Pancreas (tissue), 10 donors: ENCODE measurements at regions not wholly inside any gene's neighbourhood (a gene's known extent, or its start where the extent isn't known, plus 50 kb on each side); places are given as distances from the start of the nearest gene placed in this dataset.

Source experiments
- ATAC-seq, 4 donors: fragments of 200-7000 bp; cut with Tn5 transposase; one replicate each; pipeline versions ENCODE4 v1.8.0 to v1.9.1; 2020; ENCODE audit warnings: mild to moderate bottlenecking in 4 of 4, moderate library complexity in 4 of 4
- DNase-seq, 6 donors: peaks; one replicate each; pipeline ENCODE4 v3.0.0-alpha.2; 2020
- FAIRE-seq: peaks from 2 replicates; lab custom pipeline; 2012; peaks lifted over from hg19 to GRCh38; lab: Jason Lieb, UNC
- H3K27ac ChIP-seq, 4 donors: fragments of 200-600 bp; sonication (generic); 1 replicate in 3 of 4; 2 replicates in 1 of 4; pipeline versions ENCODE4 v1.5.0 to v1.8.0; 2020
- H3K27me3 ChIP-seq, 4 donors: fragments of 200-600 bp; one replicate each; pipeline ENCODE4 v1.8.0; 2021
- H3K36me3 ChIP-seq, 3 donors: fragments of 200-600 bp; sonication (generic) in 1 of 3; one replicate each; pipeline versions ENCODE4 v1.5.0 to v1.8.0; 2020 to 2021
- H3K4me1 ChIP-seq, 3 donors: fragments of 200-600 bp; one replicate each; pipeline ENCODE4 v1.8.0; 2021
- H3K4me3 ChIP-seq, 4 donors: fragments of 200-600 bp; sonication (generic) in 2 of 4; one replicate each; pipeline versions ENCODE4 v1.5.0 to v1.8.0; 2020 to 2021
- H3K9me3 ChIP-seq, 4 donors: fragments of 200-600 bp; one replicate each; pipeline ENCODE4 v1.8.0; 2021
- CTCF ChIP-seq, 4 donors: fragments of 200-600 bp; sonication (generic) in 3 of 4; IDR thresholded peaks; one replicate each; pipeline versions ENCODE4 v1.5.0 to v1.8.0; 2021; ENCODE audit warnings: antibody characterized with exemption in 4 of 4
- WGBS, 2 donors: extraction: QIAGEN DNeasy Blood & Tissue Kit; methylation state at CpG; one replicate each; pipeline ENCODE4 v1.1.7; 2013; 5-methylcytosine and 5-hydroxymethylcytosine counted together
- intact Hi-C, 3 donors: fragments of 100-400 bp; cut with DNase I; formaldehyde crosslinking; loops; one replicate each; pipeline versions ENCODE4 v1.11.1 to v1.14.2; 2022
- donor health status: healthy with polysubstance abuse.
- donor health status: DM: no; HTN: no; CAD: no; lungs with moderate emphysema.
- donor health status: DM: no; HTN: no; CAD: no.
- donor health status: control.
- donor health status: control.
- donor health status: Bipolar disorder and iron deficiency.
- donor health status: DM: yes; HTN: yes; CAD: no.
- donor health status: DM: no; HTN: no; CAD: no.
- donor health status: DM: no; HTN: no; CAD: no.
- donor health status: DM: yes; HTN: yes; CAD: no.

- intact Hi-C loops, result no loop called here
- no peak for FAIRE-seq
- no peak for ATAC-seq
- Histone ChIP-seq H3K4me1 (no peaks in the 10 kb centered on the region), H3K9me3 (no peaks in the 10 kb centered on the region), H3K4me3 (no peak overlapping the region), H3K36me3 (no peaks in the 10 kb centered on the region), H3K27me3 (no peaks in the 10 kb centered on the region), H3K27ac (no peak overlapping the region)
- DNase-seq, result no peak
- 71 to 72% methylated on average over 5 of the region's 5 CpGs for WGBS, 2 donors
- no peak for TF ChIP-seq CTCF (IDR thresholded peaks at IDR 0.05)
These were observed 91.8 kb upstream of the PMEPA1 start for GRCh38 chr20:57801581-57801980.

GRCh38 chr20:57800791-57801430 is 91.1 kb upstream of the PMEPA1 start:
- Histone ChIP-seq H3K27ac (no peak overlapping the region), H3K9me3 (no peaks in the 10 kb centered on the region), H3K4me1 (no peaks in the 10 kb centered on the region), H3K27me3 (no peaks in the 10 kb centered on the region), H3K4me3 (no peak overlapping the region), H3K36me3 (no peaks in the 10 kb centered on the region)
- DNase-seq (no peak), FAIRE-seq (no peak), ATAC-seq (no peak)
- no peak for TF ChIP-seq CTCF (IDR thresholded peaks at IDR 0.05)
- 75 to 83% methylated on average over 17 of the region's 17 CpGs for WGBS, 2 donors
- intact Hi-C loops, result no loop called here

GRCh38 chr20:57797401-57797800 is 87.6 kb upstream of the PMEPA1 start:
- FAIRE-seq, result peak; percentile 68
- no peak overlapping the region for H3K4me3 ChIP-seq
- H3K27me3 ChIP-seq, result no peaks in the 10 kb centered on the region
- no peak for TF ChIP-seq CTCF (IDR thresholded peaks at IDR 0.05)
- ATAC-seq, result no peak
- H3K36me3 ChIP-seq, result no peaks in the 10 kb centered on the region
- no peak for DNase-seq
- 83 to 89% methylated on average over 1 of the region's 1 CpG for WGBS, 2 donors
- no peaks in the 10 kb centered on the region for H3K4me1 ChIP-seq
- no peaks in the 10 kb centered on the region for H3K9me3 ChIP-seq
- intact Hi-C loops, result no loop called here
- H3K27ac ChIP-seq, result no peak overlapping the region

GRCh38 chr20:57795977-57796560 is 86.3 kb upstream of the PMEPA1 start:
- no peaks in the 10 kb centered on the region for H3K36me3 ChIP-seq
- no peak for TF ChIP-seq CTCF (IDR thresholded peaks at IDR 0.05)
- WGBS, 2 donors, result 75 to 82% methylated on average over 8 of the region's 8 CpGs
- no peak for DNase-seq
- intact Hi-C loops, result no loop called here
- H3K4me3 ChIP-seq, result no peak overlapping the region
- no peak overlapping the region for H3K27ac ChIP-seq
- ATAC-seq, result no peak
- no peaks in the 10 kb centered on the region for H3K9me3 ChIP-seq
- H3K27me3 ChIP-seq, result no peaks in the 10 kb centered on the region
- no peaks in the 10 kb centered on the region for H3K4me1 ChIP-seq
- FAIRE-seq, result no peak

- Histone ChIP-seq H3K27me3 (no peaks in the 10 kb centered on the region), H3K36me3 (no peaks in the 10 kb centered on the region), H3K9me3 (no peaks in the 10 kb centered on the region), H3K27ac (no peak overlapping the region), H3K4me3 (no peak overlapping the region), H3K4me1 (no peaks in the 10 kb centered on the region)
- no peak for TF ChIP-seq CTCF (IDR thresholded peaks at IDR 0.05)
- intact Hi-C loops, result no loop called here
- 55% methylated on average over 6 of the region's 6 CpGs for WGBS, 2 donors
- peak in 1 of 4 donors; percentile 43 for ATAC-seq
- FAIRE-seq, result no peak
- peak in 1 of 6 donors; percentile 22 for DNase-seq
These were observed 85.5 kb upstream of the PMEPA1 start for GRCh38 chr20:57795342-57795697.
